Heart left ventricle (tissue), 16 donors: ENCODE measurements at regions not wholly inside any gene's neighbourhood (a gene's known extent, or its start where the extent isn't known, plus 50 kb on each side); places are given as distances from the start of the nearest gene placed in this dataset.
"Not testable (repeated sequence)": the region's sequence is repeated elsewhere in the genome, so short reads cannot be mapped to it uniquely, and the experiment has no call there.

Source experiments
- ATAC-seq, 4 donors: fragments of 200-7000 bp; cut with Tn5 transposase; one replicate each; pipeline ENCODE4 v1.9.1; 2020 to 2022; ENCODE audit warnings: moderate library complexity in 4 of 4, mild to moderate bottlenecking in 3 of 4, moderate number of reproducible peaks in 1 of 4
- DNase-seq, 5 donors: peaks; one replicate each; pipeline ENCODE4 v3.0.0-alpha.2; 2020
- H3K27ac ChIP-seq, 12 donors: fragments of 200-600 bp; sonication (generic) in 4 of 12; one replicate each; pipeline versions ENCODE4 v1.5.0 to v1.8.0; 2016 to 2022; ENCODE audit warnings: mild to moderate bottlenecking in 2 of 12
- H3K27me3 ChIP-seq, 9 donors: fragments of 200-600 bp; sonication (generic) in 2 of 9; one replicate each; pipeline versions ENCODE4 v1.5.1 to v1.8.0; 2016 to 2022; ENCODE audit warnings: mild to moderate bottlenecking in 3 of 9
- H3K36me3 ChIP-seq, 9 donors: fragments of 200-600 bp; sonication (generic) in 2 of 9; one replicate each; pipeline versions ENCODE4 v1.5.0 to v1.8.0; 2018 to 2022; ENCODE audit warnings: mild to moderate bottlenecking in 2 of 9
- H3K4me1 ChIP-seq, 12 donors: fragments of 200-600 bp; sonication (generic) in 4 of 12; one replicate each; pipeline versions ENCODE4 v1.5.0 to v1.8.0; 2016 to 2022; ENCODE audit warnings: mild to moderate bottlenecking in 3 of 12
- H3K4me3 ChIP-seq, 12 donors: fragments of 200-600 bp; sonication (generic) in 4 of 12; one replicate each; pipeline versions ENCODE4 v1.5.0 to v1.8.0; 2017 to 2022; ENCODE audit warnings: mild to moderate bottlenecking in 9 of 12, moderate library complexity in 4 of 12
- H3K9me3 ChIP-seq, 12 donors: fragments of 200-600 bp; sonication (generic) in 4 of 12; one replicate each; pipeline versions ENCODE4 v1.5.0 to v1.8.0; 2016 to 2022; ENCODE audit warnings: mild to moderate bottlenecking in 1 of 12
- CTCF ChIP-seq, 12 donors: fragments of 200-600 bp; sonication (generic) in 4 of 12; IDR thresholded peaks; one replicate each; pipeline versions ENCODE4 v1.5.0 to v1.8.0; 2018 to 2022; ENCODE audit warnings: antibody characterized with exemption in 12 of 12, mild to moderate bottlenecking in 5 of 12
- POLR2A ChIP-seq, 2 donors: fragments of 450-650 bp; IDR thresholded peaks; one replicate each; pipeline ENCODE4 v1.6.1; 2017; ENCODE audit warnings: antibody characterized with exemption in 2 of 2, mild to moderate bottlenecking in 2 of 2, moderate library complexity in 2 of 2
- WGBS, 4 donors: extraction: QIAGEN DNeasy Blood & Tissue Kit in 2 of 4; methylation state at CpG; one replicate each; pipeline versions ENCODE4 v1.1.5 to v1.1.7; 2013 to 2018; 5-methylcytosine and 5-hydroxymethylcytosine counted together
- intact Hi-C, 10 donors: fragments of 100-400 bp; cut with DNase I; formaldehyde crosslinking; loops; one replicate each; pipeline versions ENCODE4 v1.11.1 to v1.14.2; 2022
- donor health status: ischemic (EF 13 %, LVEDD 7.1; RV severe dilation, severe dysfunction).
- donor health status: healthy with polysubstance abuse.
- donor health status: DM: no; HTN: yes; CAD: no.
- donor health status: DM: no; HTN: no; CAD: no.
- donor health status: ischemic (EF 25% LVEDD 6.9; RV normal size, moderate dysfunction).
- donor health status: ischemic (EF 25% LVEDD 5.7; RV mildly dilated, moderate dysfunction).
- donor health status: healthy.
- donor health status: DM: yes; HTN: yes; CAD: no.
- donor health status: ischemic (EF 35%, LVEDD 5.7; RV mildly dilated, moderate dysfunction).
- donor health status: nonischemic (EF 11% LVEDD 7.7; RV severe dilation, severe dysfunction).
- donor health status: DM: yes; HTN: yes; CAD: no.
- donor health status: PGD.
- donor health status: ischemic (EF 29% LVEDD 5.4; RV normal size, mild dysfunction).
- donor health status: nonischemic (EF 23%, LVEDD 6.1; RV moderate dilation, normal function).

DNA sequence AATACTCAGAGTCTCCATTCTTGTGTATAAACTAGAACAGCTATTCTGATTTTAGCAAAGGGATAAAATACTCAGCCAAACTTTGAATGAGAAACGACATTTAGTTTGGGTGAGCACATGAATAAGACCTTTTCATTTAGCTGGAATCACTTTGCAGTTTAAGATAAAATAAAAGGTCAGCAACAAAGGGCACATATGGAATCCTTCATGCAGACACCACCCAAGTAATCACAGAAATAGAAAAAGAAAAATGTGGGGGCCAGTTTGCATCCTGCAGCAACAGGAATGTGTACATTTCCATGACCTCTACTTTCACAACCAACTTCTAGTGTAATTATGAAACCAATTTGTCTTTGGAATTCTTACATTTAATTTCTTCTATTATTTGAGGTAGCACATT lies 1637.4 kb downstream of the PCDH9 start:
- TF ChIP-seq POLR2A (IDR thresholded peaks at IDR 0.05) = no peak
- no peak for TF ChIP-seq CTCF (IDR thresholded peaks at IDR 0.05)
- intact Hi-C loops = no loop called here
- Histone ChIP-seq H3K27ac (no peak overlapping the region), H3K4me3 (no peak overlapping the region), H3K4me1 (peaks cover 0 to 4% (median 0%) of the 10 kb centered on the region in 12 donors), H3K27me3 (no peaks in the 10 kb centered on the region), H3K9me3 (peaks cover 0 to 18% (median 0%) of the 10 kb centered on the region in 12 donors), H3K36me3 (no peaks in the 10 kb centered on the region)
- WGBS, 4 donors = 15 to 32% (median 25%) methylated on average over 1 of the region's 1 CpG
- DNase-seq (no peak), ATAC-seq (no peak)

GRCh38 chr13:65585346-65585745 lies 1644.8 kb downstream of the PCDH9 start:
- intact Hi-C loops = no loop called here
- DNase-seq = no peak
- Histone ChIP-seq H3K36me3 (no peaks in the 10 kb centered on the region), H3K27me3 (no peaks in the 10 kb centered on the region), H3K4me3 (no peak overlapping the region), H3K27ac (no peak overlapping the region), H3K4me1 (no peaks in the 10 kb centered on the region), H3K9me3 (peaks cover 0 to 12% (median 0%) of the 10 kb centered on the region in 12 donors)
- no peak for TF ChIP-seq POLR2A (IDR thresholded peaks at IDR 0.05)
- no peak for TF ChIP-seq CTCF (IDR thresholded peaks at IDR 0.05)
- WGBS, 4 donors = 85 to 93% (median 86%) methylated on average over 10 of the region's 10 CpGs
- ATAC-seq = no peak

DNA sequence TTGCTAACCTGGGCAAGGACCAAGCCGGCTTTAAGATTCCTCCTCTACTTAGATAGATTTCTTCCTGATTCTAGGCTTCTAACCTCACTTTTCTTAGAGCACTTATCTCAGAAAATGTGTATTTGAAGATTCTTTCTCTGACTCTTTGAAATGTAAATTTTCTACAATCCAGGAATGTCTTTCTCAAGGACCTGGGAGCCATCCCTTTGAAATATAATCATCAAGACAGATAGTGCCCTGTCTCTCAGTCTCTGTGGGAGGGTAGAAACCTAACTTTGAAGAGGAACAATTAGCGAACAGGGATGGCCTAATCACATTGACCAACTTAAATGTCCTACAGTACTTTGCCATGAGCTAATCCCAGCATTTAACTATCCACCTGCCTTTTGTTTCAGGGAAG lies 1646.0 kb downstream of the PCDH9 start:
- ATAC-seq (no peak), DNase-seq (no peak)
- WGBS, 4 donors = 52 to 68% (median 64%) methylated on average over 2 of the region's 2 CpGs
- Histone ChIP-seq H3K27me3 (no peaks in the 10 kb centered on the region), H3K9me3 (peaks cover 0 to 2% (median 0%) of the 10 kb centered on the region in 12 donors), H3K4me3 (no peak overlapping the region), H3K27ac (no peak overlapping the region), H3K36me3 (no peaks in the 10 kb centered on the region), H3K4me1 (no peaks in the 10 kb centered on the region)
- TF ChIP-seq CTCF (IDR thresholded peaks at IDR 0.05) (no peak), POLR2A (IDR thresholded peaks at IDR 0.05) (no peak)
- intact Hi-C loops = no loop called here

DNA sequence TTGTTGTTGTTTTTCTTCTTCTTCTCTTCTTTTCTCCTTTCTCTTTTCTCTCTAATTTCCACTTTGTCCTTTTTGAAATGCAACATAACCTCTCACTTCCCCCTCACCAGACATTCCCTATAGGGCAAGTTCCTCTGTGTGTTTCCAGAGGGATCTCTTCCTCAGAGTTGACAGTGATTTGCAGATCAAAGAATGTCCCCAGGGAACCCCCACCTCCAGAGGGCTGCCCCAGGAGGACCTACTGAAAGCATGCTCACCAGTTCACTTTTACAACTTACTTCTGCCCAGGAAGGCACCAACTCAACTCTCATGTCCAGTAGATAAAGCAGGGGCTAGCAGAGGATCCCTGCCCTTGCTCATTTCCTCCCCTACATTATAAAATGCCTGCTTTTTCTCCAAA lies 1648.0 kb downstream of the PCDH9 start:
- TF ChIP-seq POLR2A (IDR thresholded peaks at IDR 0.05) (no peak), CTCF (IDR thresholded peaks at IDR 0.05) (no peak)
- no peak for DNase-seq
- no peaks in the 10 kb centered on the region for H3K4me1 ChIP-seq
- H3K27me3 ChIP-seq = no peaks in the 10 kb centered on the region
- no peak overlapping the region for H3K4me3 ChIP-seq
- ATAC-seq = no peak
- intact Hi-C loops = no loop called here
- H3K36me3 ChIP-seq = no peaks in the 10 kb centered on the region
- H3K9me3 ChIP-seq = peaks cover 0 to 2% (median 0%) of the 10 kb centered on the region in 12 donors
- H3K27ac ChIP-seq = no peak overlapping the region

- H3K9me3 ChIP-seq, H3K4me1 ChIP-seq, H3K4me3 ChIP-seq, H3K36me3 ChIP-seq, ATAC-seq, DNase-seq, intact Hi-C loops, H3K27ac ChIP-seq, H3K27me3 ChIP-seq: not testable (repeated sequence)
- 82 to 86% (median 84%) methylated on average over 5 of the region's 5 CpGs for WGBS, 4 donors
Observed at GRCh38 chr13:65564561-65564960, 1665.6 kb downstream of the PCDH9 start.
